K562 (cell line): ENCODE measurements at regions not wholly inside any gene's neighbourhood (a gene's known extent, or its start where the extent isn't known, plus 50 kb on each side); places are given as distances from the start of the nearest gene placed in this dataset.

Source experiments
- ATAC-seq: fragments of 200-7000 bp; cut with Tn5 transposase; 3 replicates; pipeline ENCODE4 v1.9.1; 2020; ENCODE audit warnings: moderate library complexity
- BruUV-seq: library from RNA; stranded (reverse); fragments of 400-500 nt; replicated peaks from 2 replicates; lab custom pipeline; 2021; lab: Mats Ljungman, UMichigan
- CTCF ChIA-PET: fragments of 300-600 bp; formaldehyde crosslinking; extraction: SDS; loops from one replicate; lab custom pipeline; 2021; ENCODE audit warnings: low intra/inter-chr PET ratio; lab: Yijun Ruan, JAX
- POLR2A ChIA-PET: fragments of 300-600, 350-650 bp; sonication (Branson Sonifier 250); formaldehyde crosslinking; extraction: SDS; loops from one replicate; lab custom pipeline; 2021; ENCODE audit warnings: antibody characterized with exemption, inconsistent platforms; lab: Yijun Ruan, JAX
- DNase-seq, 4 experiments: peaks; one replicate each; pipeline versions ENCODE4 v3.0.0 to v3.0.0-alpha.2; 2011 to 2018; ENCODE audit warnings: low spot score in 3 of 4, mixed read lengths in 3 of 4; ENCODE audit errors: extremely low read depth in 1 of 4
- FAIRE-seq: peaks from 2 replicates; lab custom pipeline; 2011; peaks lifted over from hg19 to GRCh38; lab: Jason Lieb, UNC
- H2AFZ ChIP-seq: 2 replicates; pipeline ENCODE4 v1.6.0; 2011; ENCODE audit warnings: low read depth, low read length, control low read depth, inconsistent platforms
- H3K27ac ChIP-seq: fragments of 200-600 bp; 3 replicates; pipeline ENCODE4 v1.8.0; 2011; ENCODE audit warnings: low read depth, mild to moderate bottlenecking, control low read depth, inconsistent platforms, low read length, moderate library complexity, mixed read lengths; ENCODE audit errors: extremely low read depth
- H3K27me3 ChIP-seq, 2 experiments: fragments of 300-600 bp in 1 of 2; 2 replicates in 1 of 2; 3 replicates in 1 of 2; pipeline versions ENCODE4 v1.6.0 to v1.8.0; 2011; ENCODE audit warnings: inconsistent platforms in 2 of 2, low read length in 2 of 2, mild to moderate bottlenecking in 1 of 2, mixed read lengths in 1 of 2, moderate library complexity in 1 of 2; ENCODE audit not compliant: control insufficient read depth in 2 of 2, insufficient read depth in 2 of 2
- H3K36me3 ChIP-seq: fragments of 300-600 bp; 3 replicates; pipeline ENCODE4 v1.8.0; 2011; ENCODE audit warnings: mild to moderate bottlenecking, low read length, inconsistent platforms; ENCODE audit not compliant: control insufficient read depth, insufficient read depth
- H3K4me1 ChIP-seq, 2 experiments: fragments of 200-600 bp in 1 of 2; replicated peaks in 1 of 2; 2 replicates in 1 of 2; 3 replicates in 1 of 2; pipeline versions ENCODE4 v1.5.1 to v1.8.0; 2011; ENCODE audit warnings: inconsistent platforms in 2 of 2, low read length in 2 of 2, mild to moderate bottlenecking in 1 of 2, mixed read lengths in 1 of 2, moderate library complexity in 1 of 2; ENCODE audit not compliant: control insufficient read depth in 2 of 2, insufficient read depth in 2 of 2
- H3K4me2 ChIP-seq: 2 replicates; pipeline ENCODE4 v1.6.1; 2011; ENCODE audit warnings: low read length, control low read depth, inconsistent platforms, mixed read lengths; ENCODE audit not compliant: insufficient read depth
- H3K4me3 ChIP-seq: fragments of 200-600 bp; sonication (generic), shearing (Covaris generic); 2 replicates; pipeline ENCODE4 v1.5.1; 2016; ENCODE audit warnings: control low read depth, inconsistent platforms
- H3K79me2 ChIP-seq: fragments of 200-600 bp; 3 replicates; pipeline ENCODE4 v1.8.0; 2011; ENCODE audit warnings: low read length, inconsistent platforms; ENCODE audit not compliant: control insufficient read depth, insufficient read depth
- H3K9ac ChIP-seq, 2 experiments: 2 replicates each; pipeline versions ENCODE4 v1.6.0 to v1.6.1; 2011; ENCODE audit warnings: low read depth in 2 of 2, low read length in 2 of 2, control low read depth in 1 of 2, inconsistent platforms in 1 of 2, mild to moderate bottlenecking in 1 of 2, mixed read lengths in 1 of 2; ENCODE audit not compliant: insufficient read depth in 1 of 2
- H3K9me1 ChIP-seq: one replicate; pipeline ENCODE4 v1.6.0; 2011; ENCODE audit warnings: inconsistent platforms, mild to moderate bottlenecking, low read length, moderate library complexity; ENCODE audit not compliant: control insufficient read depth, insufficient read depth
- H3K9me3 ChIP-seq: replicated peaks from 2 replicates; pipeline ENCODE4 v1.5.1; 2011; ENCODE audit warnings: low read depth, low read length, inconsistent platforms; ENCODE audit not compliant: control insufficient read depth, insufficient read depth
- H4K20me1 ChIP-seq: replicated peaks from 2 replicates; pipeline ENCODE4 v1.6.1; 2011; ENCODE audit warnings: low read length, inconsistent platforms, mixed read lengths; ENCODE audit not compliant: control insufficient read depth, insufficient read depth
- EZH2 ChIP-seq: IDR thresholded peaks from 2 replicates; pipeline ENCODE4 v1.6.1; 2012; ENCODE audit warnings: low read depth, mild to moderate bottlenecking, inconsistent platforms, low read length, borderline replicate concordance
- JUN ChIP-seq, 2 experiments: sonication (generic) in 1 of 2; formaldehyde crosslinking in 1 of 2; IDR thresholded peaks; 2 replicates each; pipeline versions ENCODE4 v1.6.1 to v1.8.0; 2012 to 2022; ENCODE audit warnings: borderline replicate concordance in 2 of 2, mild to moderate bottlenecking in 2 of 2, improper control_type of control experiment in 1 of 2, low read depth in 1 of 2, low read length in 1 of 2, missing genetic modification reagents in 1 of 2
- MAZ ChIP-seq, 2 experiments: fragments of 450-650 bp in 1 of 2; sonication (generic) in 1 of 2; formaldehyde crosslinking; IDR thresholded peaks in 1 of 2; conservative IDR thresholded peaks in 1 of 2; 2 replicates each; pipeline versions ENCODE4 v1.4.0 to v1.5.0; 2020; ENCODE audit warnings: mild to moderate bottlenecking in 1 of 2, missing genetic modification reagents in 1 of 2
- PHF20 ChIP-seq: fragments of 450-650 bp; IDR thresholded peaks from 2 replicates; pipeline ENCODE4 v1.6.1; 2018; ENCODE audit not compliant: partially characterized antibody
- RAD21 ChIP-seq, 2 experiments: fragments of 250-450 bp in 1 of 2; fragments of 450-650 bp in 1 of 2; sonication (Bioruptor Pico) in 1 of 2; formaldehyde crosslinking in 1 of 2; IDR thresholded peaks in 1 of 2; conservative IDR thresholded peaks in 1 of 2; 2 replicates each; pipeline versions ENCODE4 v1.4.0 to v1.8.0; 2020 to 2022; ENCODE audit warnings: mild to moderate bottlenecking in 2 of 2, moderate library complexity in 1 of 2
- SMARCA4 ChIP-seq: fragments of 450-650 bp; IDR thresholded peaks from 2 replicates; pipeline ENCODE4 v1.6.1; 2016
- ZNF184 ChIP-seq: sonication (generic); formaldehyde crosslinking; IDR thresholded peaks from 2 replicates; pipeline ENCODE4 v1.5.0; 2020; ENCODE audit warnings: missing genetic modification reagents
- ZNF668 ChIP-seq: fragments of 250-450 bp; sonication (Bioruptor Pico); IDR thresholded peaks from 2 replicates; pipeline ENCODE4 v1.8.0; 2022; ENCODE audit warnings: mild to moderate bottlenecking, inconsistent platforms
- WGBS: fragments of 100-300 bp; shearing (Covaris generic); methylation state at CpG from one replicate; pipeline ENCODE4 v1.1.6; 2016; ENCODE audit warnings: low coverage, mixed read lengths; ENCODE audit not compliant: insufficient coverage; ENCODE audit errors: missing lambda C conversion rate; 5-methylcytosine and 5-hydroxymethylcytosine counted together
- in situ Hi-C: fragments of 300-500 bp; cut with MboI; formaldehyde crosslinking; loops from 4 replicates; pipeline ENCODE4 v1.15.0; 2018; ENCODE audit warnings: inconsistent platforms, mixed read lengths
- intact Hi-C: fragments of 100-400 bp; cut with micrococcal nuclease; formaldehyde crosslinking; loops from 2 replicates; pipeline ENCODE4 v1.14.2; 2022
- TF ChIP-seq, protein P1 (sequence below): fragments of 450-650 bp; formaldehyde crosslinking; IDR thresholded peaks from 2 replicates; pipeline ENCODE4 v1.4.0; 2020; ENCODE audit warnings: mild to moderate bottlenecking, moderate library complexity
- TF ChIP-seq, protein P2 (sequence below): sonication (generic); formaldehyde crosslinking; IDR thresholded peaks from 2 replicates; pipeline ENCODE4 v1.8.0; 2023; ENCODE audit warnings: mild to moderate bottlenecking, missing genetic modification reagents
- TF ChIP-seq, protein P3 (sequence below): fragments of 450-650 bp; IDR thresholded peaks from 2 replicates; pipeline ENCODE4 v1.6.1; 2016; ENCODE audit warnings: low read depth

DNA sequence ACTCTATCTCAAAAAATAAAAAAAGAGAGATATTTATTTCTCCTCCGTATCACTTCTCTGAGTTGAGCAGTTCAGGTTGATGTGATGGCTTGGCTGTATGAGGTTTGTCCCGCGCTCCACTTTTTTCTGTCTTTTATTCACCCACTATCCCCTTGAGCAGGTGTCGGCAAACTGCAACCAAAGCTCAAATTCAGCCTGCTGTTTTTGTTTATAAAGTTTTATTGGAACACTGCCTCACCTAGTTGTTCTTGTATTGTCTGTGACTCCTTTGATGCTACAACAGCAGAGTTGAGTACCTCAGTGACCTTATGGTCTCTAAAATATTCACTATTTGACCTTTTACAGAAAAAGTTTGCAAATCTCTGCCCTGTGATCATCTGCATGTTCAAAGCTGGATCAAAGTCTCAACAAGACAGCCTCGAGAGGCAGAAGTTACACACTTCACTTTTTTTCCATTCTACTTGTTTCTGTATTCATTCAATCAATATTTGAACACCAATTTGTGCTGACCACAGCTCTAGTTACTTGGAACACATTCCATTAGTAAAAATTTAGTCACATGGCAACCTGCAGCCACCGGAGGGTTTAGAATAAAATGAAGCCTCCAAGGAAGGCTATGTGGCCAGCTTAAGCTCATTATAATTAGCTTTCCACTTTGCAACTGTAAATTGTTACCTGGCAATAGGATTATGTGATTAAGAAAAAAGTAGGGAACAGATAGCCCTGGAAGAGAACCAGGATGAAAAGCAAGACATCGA is 945.8 kb downstream of the KCNJ2 start:
- WGBS, result 0% methylated on average over 7 of the region's 7 CpGs
- POLR2A ChIA-PET, result no interaction called here

More for the DNA sequence above, 945.8 kb downstream of the KCNJ2 start:
- no peak overlapping the region for H3K27ac ChIP-seq
- CTCF ChIA-PET, result no interaction called here
- H3K9me3 ChIP-seq, result no peaks in the 10 kb centered on the region
- no peaks in the 10 kb centered on the region for H3K27me3 ChIP-seq
- H3K4me2 ChIP-seq, result no peak overlapping the region
- H3K4me3 ChIP-seq, result no peak overlapping the region
- ATAC-seq, result no peak
- no TSS peak for BruUV-seq
- H4K20me1 ChIP-seq, result no peaks in the 10 kb centered on the region
- in situ Hi-C loops, result no loop called here
- H3K9me1 ChIP-seq, result no peaks in the 10 kb centered on the region
- H3K4me1 ChIP-seq, result no peaks in the 10 kb centered on the region
- intact Hi-C loops, result no loop called here
- no peak overlapping the region for H2AFZ ChIP-seq
- H3K9ac ChIP-seq, result no peak overlapping the region
- TF ChIP-seq MAZ (CRISPR knock-in tag; conservative IDR thresholded peaks at IDR 0.05 in 1 of 2, IDR thresholded peaks at IDR 0.05 in 1 of 2), result no peak
- TF ChIP-seq JUN (IDR thresholded peaks at IDR 0.05; ENCODE audit: borderline replicate concordance, low read depth, low read length), result no peak
- no peak for TF ChIP-seq JUN (CRISPR knock-in tag; IDR thresholded peaks at IDR 0.05; ENCODE audit: borderline replicate concordance)
- TF ChIP-seq, protein P1, sequence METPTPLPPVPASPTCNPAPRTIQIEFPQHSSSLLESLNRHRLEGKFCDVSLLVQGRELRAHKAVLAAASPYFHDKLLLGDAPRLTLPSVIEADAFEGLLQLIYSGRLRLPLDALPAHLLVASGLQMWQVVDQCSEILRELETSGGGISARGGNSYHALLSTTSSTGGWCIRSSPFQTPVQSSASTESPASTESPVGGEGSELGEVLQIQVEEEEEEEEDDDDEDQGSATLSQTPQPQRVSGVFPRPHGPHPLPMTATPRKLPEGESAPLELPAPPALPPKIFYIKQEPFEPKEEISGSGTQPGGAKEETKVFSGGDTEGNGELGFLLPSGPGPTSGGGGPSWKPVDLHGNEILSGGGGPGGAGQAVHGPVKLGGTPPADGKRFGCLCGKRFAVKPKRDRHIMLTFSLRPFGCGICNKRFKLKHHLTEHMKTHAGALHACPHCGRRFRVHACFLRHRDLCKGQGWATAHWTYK (CRISPR knock-in tag), result no peak
- TF ChIP-seq, protein P2, sequence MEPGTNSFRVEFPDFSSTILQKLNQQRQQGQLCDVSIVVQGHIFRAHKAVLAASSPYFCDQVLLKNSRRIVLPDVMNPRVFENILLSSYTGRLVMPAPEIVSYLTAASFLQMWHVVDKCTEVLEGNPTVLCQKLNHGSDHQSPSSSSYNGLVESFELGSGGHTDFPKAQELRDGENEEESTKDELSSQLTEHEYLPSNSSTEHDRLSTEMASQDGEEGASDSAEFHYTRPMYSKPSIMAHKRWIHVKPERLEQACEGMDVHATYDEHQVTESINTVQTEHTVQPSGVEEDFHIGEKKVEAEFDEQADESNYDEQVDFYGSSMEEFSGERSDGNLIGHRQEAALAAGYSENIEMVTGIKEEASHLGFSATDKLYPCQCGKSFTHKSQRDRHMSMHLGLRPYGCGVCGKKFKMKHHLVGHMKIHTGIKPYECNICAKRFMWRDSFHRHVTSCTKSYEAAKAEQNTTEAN (CRISPR knock-in tag), result no peak
- TF ChIP-seq RAD21 (CRISPR knock-in tag; conservative IDR thresholded peaks at IDR 0.05 in 1 of 2, IDR thresholded peaks at IDR 0.05 in 1 of 2), result no peak
- TF ChIP-seq ZNF668, result no peak
- no peak for TF ChIP-seq PHF20
- no peak for TF ChIP-seq SMARCA4
- TF ChIP-seq EZH2, result no peak
- TF ChIP-seq, protein P3, sequence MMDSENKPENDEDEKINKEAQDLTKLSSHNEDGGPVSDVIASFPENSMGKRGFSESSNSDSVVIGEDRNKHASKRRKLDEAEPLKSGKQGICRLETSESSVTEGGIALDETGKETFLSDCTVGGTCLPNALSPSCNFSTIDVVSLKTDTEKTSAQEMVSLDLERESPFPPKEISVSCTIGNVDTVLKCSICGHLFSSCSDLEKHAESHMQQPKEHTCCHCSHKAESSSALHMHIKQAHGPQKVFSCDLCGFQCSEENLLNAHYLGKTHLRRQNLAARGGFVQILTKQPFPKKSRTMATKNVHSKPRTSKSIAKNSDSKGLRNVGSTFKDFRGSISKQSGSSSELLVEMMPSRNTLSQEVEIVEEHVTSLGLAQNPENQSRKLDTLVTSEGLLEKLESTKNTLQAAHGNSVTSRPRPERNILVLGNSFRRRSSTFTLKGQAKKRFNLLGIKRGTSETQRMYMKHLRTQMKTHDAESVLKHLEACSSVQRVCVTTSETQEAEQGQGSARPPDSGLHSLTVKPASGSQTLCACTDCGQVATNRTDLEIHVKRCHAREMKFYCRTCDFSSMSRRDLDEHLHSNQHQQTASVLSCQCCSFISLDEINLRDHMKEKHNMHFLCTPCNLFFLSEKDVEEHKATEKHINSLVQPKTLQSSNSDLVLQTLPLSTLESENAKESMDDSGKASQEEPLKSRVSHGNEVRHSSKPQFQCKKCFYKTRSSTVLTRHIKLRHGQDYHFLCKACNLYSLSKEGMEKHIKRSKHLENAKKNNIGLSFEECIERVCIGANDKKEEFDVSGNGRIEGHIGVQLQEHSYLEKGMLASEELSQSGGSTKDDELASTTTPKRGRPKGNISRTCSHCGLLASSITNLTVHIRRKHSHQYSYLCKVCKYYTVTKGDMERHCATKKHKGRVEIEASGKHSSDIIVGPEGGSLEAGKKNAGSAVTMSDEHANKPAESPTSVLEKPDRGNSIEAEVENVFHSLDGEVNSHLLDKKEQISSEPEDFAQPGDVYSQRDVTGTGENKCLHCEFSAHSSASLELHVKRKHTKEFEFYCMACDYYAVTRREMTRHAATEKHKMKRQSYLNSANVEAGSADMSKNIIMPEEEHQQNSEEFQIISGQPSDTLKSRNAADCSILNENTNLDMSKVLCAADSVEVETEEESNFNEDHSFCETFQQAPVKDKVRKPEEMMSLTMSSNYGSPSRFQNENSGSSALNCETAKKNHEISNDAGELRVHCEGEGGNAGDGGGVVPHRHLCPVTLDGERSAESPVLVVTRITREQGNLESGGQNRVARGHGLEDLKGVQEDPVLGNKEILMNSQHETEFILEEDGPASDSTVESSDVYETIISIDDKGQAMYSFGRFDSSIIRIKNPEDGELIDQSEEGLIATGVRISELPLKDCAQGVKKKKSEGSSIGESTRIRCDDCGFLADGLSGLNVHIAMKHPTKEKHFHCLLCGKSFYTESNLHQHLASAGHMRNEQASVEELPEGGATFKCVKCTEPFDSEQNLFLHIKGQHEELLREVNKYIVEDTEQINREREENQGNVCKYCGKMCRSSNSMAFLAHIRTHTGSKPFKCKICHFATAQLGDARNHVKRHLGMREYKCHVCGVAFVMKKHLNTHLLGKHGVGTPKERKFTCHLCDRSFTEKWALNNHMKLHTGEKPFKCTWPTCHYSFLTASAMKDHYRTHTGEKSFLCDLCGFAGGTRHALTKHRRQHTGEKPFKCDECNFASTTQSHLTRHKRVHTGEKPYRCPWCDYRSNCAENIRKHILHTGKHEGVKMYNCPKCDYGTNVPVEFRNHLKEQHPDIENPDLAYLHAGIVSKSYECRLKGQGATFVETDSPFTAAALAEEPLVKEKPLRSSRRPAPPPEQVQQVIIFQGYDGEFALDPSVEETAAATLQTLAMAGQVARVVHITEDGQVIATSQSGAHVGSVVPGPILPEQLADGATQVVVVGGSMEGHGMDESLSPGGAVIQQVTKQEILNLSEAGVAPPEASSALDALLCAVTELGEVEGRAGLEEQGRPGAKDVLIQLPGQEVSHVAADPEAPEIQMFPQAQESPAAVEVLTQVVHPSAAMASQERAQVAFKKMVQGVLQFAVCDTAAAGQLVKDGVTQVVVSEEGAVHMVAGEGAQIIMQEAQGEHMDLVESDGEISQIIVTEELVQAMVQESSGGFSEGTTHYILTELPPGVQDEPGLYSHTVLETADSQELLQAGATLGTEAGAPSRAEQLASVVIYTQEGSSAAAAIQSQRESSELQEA, result no peak
- TF ChIP-seq ZNF184 (CRISPR knock-in tag), result no peak
- TF ChIP-seq, all 486 proteins: peak for 0
- no peak for FAIRE-seq
- no peak for DNase-seq
- Histone ChIP-seq H3K36me3 (no peaks in the 10 kb centered on the region), H3K79me2 (no peaks in the 10 kb centered on the region)
